H1 (cell line): ENCODE measurements at regions not wholly inside any gene's neighbourhood (a gene's known extent, or its start where the extent isn't known, plus 50 kb on each side); places are given as distances from the start of the nearest gene placed in this dataset.
"Not testable (repeated sequence)": the region's sequence is repeated elsewhere in the genome, so short reads cannot be mapped to it uniquely, and the experiment has no call there.

Source experiments
- CTCF ChIA-PET: fragments of 300-600 bp; sonication (Branson Sonifier 250); formaldehyde crosslinking; loops from one replicate; lab custom pipeline; 2021; ENCODE audit not compliant: partially characterized antibody; lab: Charles Lee
- POLR2A ChIA-PET: fragments of 300-600 bp; sonication (Branson Sonifier 250); formaldehyde crosslinking; loops from one replicate; lab custom pipeline; 2021; ENCODE audit warnings: inconsistent platforms; ENCODE audit not compliant: partially characterized antibody; lab: Charles Lee
- DNase-seq, 2 experiments: peaks; one replicate each; pipeline versions ENCODE4 v3.0.0 to v3.0.0-alpha.2; 2010 to 2022; ENCODE audit warnings: low spot score in 2 of 2, low read depth in 1 of 2, mixed read lengths in 1 of 2
- FAIRE-seq: peaks from 2 replicates; lab custom pipeline; 2011; peaks lifted over from hg19 to GRCh38; lab: Jason Lieb, UNC
- H2AFZ ChIP-seq: 2 replicates; pipeline ENCODE4 v1.8.1; 2012; ENCODE audit warnings: low read length, inconsistent platforms
- H2AK5ac ChIP-seq: 2 replicates; pipeline ENCODE4 v1.6.1; 2013; ENCODE audit warnings: low read depth, low read length
- H2BK120ac ChIP-seq: replicated peaks from 2 replicates; pipeline ENCODE3; 2013; ENCODE audit warnings: low read depth, low read length, inconsistent platforms
- H2BK12ac ChIP-seq: 2 replicates; pipeline ENCODE4 v1.6.1; 2013; ENCODE audit warnings: low read depth, low read length
- H2BK15ac ChIP-seq: 2 replicates; pipeline ENCODE4 v1.6.1; 2013; ENCODE audit warnings: low read length
- H2BK20ac ChIP-seq: 2 replicates; pipeline ENCODE4 v1.6.1; 2013; ENCODE audit warnings: low read length
- H2BK5ac ChIP-seq: 2 replicates; pipeline ENCODE4 v1.6.1; 2013; ENCODE audit warnings: low read depth, low read length
- H3K14ac ChIP-seq: 2 replicates; pipeline ENCODE4 v1.6.1; 2013; ENCODE audit warnings: inconsistent platforms; ENCODE audit not compliant: insufficient read length
- H3K18ac ChIP-seq: 2 replicates; pipeline ENCODE4 v1.6.1; 2013; ENCODE audit warnings: low read length; ENCODE audit errors: extremely low read depth
- H3K23ac ChIP-seq: 2 replicates; pipeline ENCODE4 v1.6.1; 2013; ENCODE audit warnings: inconsistent platforms; ENCODE audit not compliant: insufficient read length
- H3K23me2 ChIP-seq: 2 replicates; pipeline ENCODE4 v1.6.1; 2013; ENCODE audit warnings: low read depth, low read length
- H3K27ac ChIP-seq: 2 replicates; pipeline ENCODE4 v1.6.1; 2011; ENCODE audit warnings: low read depth, low read length, inconsistent platforms
- H3K27me3 ChIP-seq, 4 experiments: replicated peaks in 1 of 4; 1 replicate in 1 of 4; 2 replicates in 3 of 4; pipeline versions ENCODE4 v1.6.1 to v1.8.1; 2011 to 2013; ENCODE audit warnings: low read length in 3 of 4, mild to moderate bottlenecking in 3 of 4, inconsistent platforms in 2 of 4, mixed read lengths in 2 of 4, moderate library complexity in 1 of 4; ENCODE audit not compliant: control insufficient read depth in 3 of 4, insufficient read depth in 3 of 4; ENCODE audit errors: extremely low read depth in 1 of 4
- H3K36me3 ChIP-seq, 4 experiments: 2 replicates each; pipeline versions ENCODE4 v1.6.1 to v1.8.1; 2011 to 2013; ENCODE audit warnings: mild to moderate bottlenecking in 4 of 4, low read length in 3 of 4, moderate library complexity in 2 of 4, control low read depth in 1 of 4, inconsistent platforms in 1 of 4; ENCODE audit not compliant: insufficient read depth in 4 of 4, control insufficient read depth in 2 of 4
- H3K4ac ChIP-seq: replicated peaks from 2 replicates; pipeline ENCODE3; 2013; ENCODE audit warnings: low read length, low read depth, mixed read lengths, inconsistent platforms; ENCODE audit not compliant: insufficient read length
- H3K4me1 ChIP-seq, 4 experiments: replicated peaks in 1 of 4; 1 replicate in 1 of 4; 2 replicates in 3 of 4; pipeline versions ENCODE4 v1.6.1 to v1.8.1; 2011 to 2013; ENCODE audit warnings: low read length in 3 of 4, inconsistent platforms in 2 of 4, mixed read lengths in 1 of 4; ENCODE audit not compliant: insufficient read depth in 4 of 4, control insufficient read depth in 3 of 4
- H3K4me2 ChIP-seq, 2 experiments: 2 replicates each; pipeline versions ENCODE4 v1.6.1 to v1.8.1; 2011 to 2013; ENCODE audit warnings: low read depth in 2 of 2, low read length in 2 of 2, control low read depth in 1 of 2, inconsistent platforms in 1 of 2, mild to moderate bottlenecking in 1 of 2; ENCODE audit not compliant: insufficient read depth in 1 of 2
- H3K4me3 ChIP-seq, 4 experiments: fragments of 200-600, 300-600 bp in 1 of 4; sonication (generic), shearing (Covaris generic), sonication (Bioruptor Twin) in 1 of 4; 2 replicates each; pipeline versions ENCODE4 v1.5.1 to v1.8.1; 2011 to 2016; ENCODE audit warnings: low read length in 4 of 4, low read depth in 3 of 4, control low read depth in 2 of 4, inconsistent platforms in 2 of 4, mild to moderate bottlenecking in 2 of 4, mixed read lengths in 1 of 4, moderate library complexity in 1 of 4; ENCODE audit not compliant: insufficient read depth in 2 of 4; ENCODE audit errors: extremely low read depth in 1 of 4
- H3K56ac ChIP-seq: replicated peaks from 2 replicates; pipeline ENCODE3; 2013; ENCODE audit warnings: low read depth, mild to moderate bottlenecking, mixed read lengths, low read length, inconsistent platforms; ENCODE audit not compliant: insufficient read length
- H3K79me1 ChIP-seq: 2 replicates; pipeline ENCODE4 v1.6.1; 2013; ENCODE audit warnings: low read depth, low read length, control low read depth
- H3K79me2 ChIP-seq, 2 experiments: 2 replicates each; pipeline versions ENCODE4 v1.6.1 to v1.8.1; 2012 to 2013; ENCODE audit warnings: low read length in 2 of 2, mild to moderate bottlenecking in 2 of 2, inconsistent platforms in 1 of 2; ENCODE audit not compliant: insufficient read depth in 2 of 2, control insufficient read depth in 1 of 2
- H3K9ac ChIP-seq, 4 experiments: replicated peaks in 1 of 4; 1 replicate in 1 of 4; 2 replicates in 3 of 4; pipeline versions ENCODE4 v1.6.1 to v1.8.1; 2011 to 2013; ENCODE audit warnings: low read depth in 3 of 4, low read length in 3 of 4, control low read depth in 2 of 4, mild to moderate bottlenecking in 2 of 4, moderate library complexity in 2 of 4, inconsistent platforms in 1 of 4; ENCODE audit errors: extremely low read depth in 1 of 4
- H3K9me3 ChIP-seq, 2 experiments: 2 replicates each; pipeline versions ENCODE4 v1.6.1 to v1.8.1; 2012 to 2013; ENCODE audit warnings: mild to moderate bottlenecking in 2 of 2, moderate library complexity in 2 of 2, control low read depth in 1 of 2, inconsistent platforms in 1 of 2, low read depth in 1 of 2, low read length in 1 of 2, mixed read lengths in 1 of 2; ENCODE audit not compliant: insufficient read depth in 2 of 2
- H4K20me1 ChIP-seq, 2 experiments: replicated peaks in 1 of 2; 2 replicates each; pipeline versions ENCODE3 to v1.8.1; 2011 to 2013; ENCODE audit warnings: inconsistent platforms in 2 of 2, low read length in 2 of 2, mild to moderate bottlenecking in 1 of 2; ENCODE audit not compliant: insufficient read depth in 2 of 2, control insufficient read depth in 1 of 2
- H4K5ac ChIP-seq: 2 replicates; pipeline ENCODE4 v1.6.1; 2013; ENCODE audit warnings: low read length, low read depth, mixed read lengths, inconsistent platforms; ENCODE audit not compliant: insufficient read length
- H4K8ac ChIP-seq: 2 replicates; pipeline ENCODE4 v1.8.0; 2013; ENCODE audit warnings: mild to moderate bottlenecking, moderate library complexity, low read length, inconsistent platforms; ENCODE audit not compliant: insufficient read depth; ENCODE audit errors: extremely low read depth
- H4K91ac ChIP-seq: replicated peaks from 2 replicates; pipeline ENCODE3; 2013; ENCODE audit warnings: low read length, mixed read lengths, inconsistent platforms; ENCODE audit not compliant: insufficient read length
- WGBS, 2 experiments: shearing (Covaris generic) in 1 of 2; methylation state at CpG; one replicate each; pipeline versions ENCODE4 v1.1.6 to v1.1.7; 2013 to 2015; ENCODE audit warnings: low lambda C conversion rate in 2 of 2, mixed read lengths in 2 of 2, inconsistent platforms in 1 of 2, low coverage in 1 of 2, missing lambda C conversion rate in 1 of 2; ENCODE audit not compliant: insufficient replicate concordance in 2 of 2, insufficient coverage in 1 of 2, insufficient read length in 1 of 2; ENCODE audit errors: extremely low coverage in 1 of 2, missing lambda C conversion rate in 1 of 2; 5-methylcytosine and 5-hydroxymethylcytosine counted together

DNA sequence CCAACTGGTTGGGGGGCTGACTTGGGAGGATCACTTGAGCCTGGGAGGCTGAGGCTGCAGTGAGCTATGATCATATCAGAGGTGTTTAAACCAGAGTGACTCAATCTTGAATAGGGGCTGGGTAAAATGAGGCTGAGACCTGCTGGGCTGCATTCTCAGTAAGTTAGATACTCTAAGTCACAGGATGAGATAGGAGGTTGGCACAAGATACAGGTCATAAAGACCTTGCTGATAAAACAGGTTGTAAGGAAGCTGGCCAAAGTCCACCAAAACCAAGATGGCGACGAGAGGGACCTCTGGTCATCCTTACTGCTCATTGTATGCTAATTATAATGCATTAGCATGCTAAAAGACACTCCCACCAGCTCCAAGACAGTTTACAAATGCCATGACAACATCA, 71.1 kb upstream of the BNIP2 start:
- H3K4me3 ChIP-seq, H2BK120ac ChIP-seq, H3K9ac ChIP-seq, H3K79me2 ChIP-seq, H3K14ac ChIP-seq, FAIRE-seq, H2BK5ac ChIP-seq, H2BK20ac ChIP-seq, H3K4me1 ChIP-seq, H3K23me2 ChIP-seq, H3K4me2 ChIP-seq, H3K36me3 ChIP-seq, H3K56ac ChIP-seq, H3K79me1 ChIP-seq, H3K27ac ChIP-seq, H3K23ac ChIP-seq, H4K5ac ChIP-seq, H3K18ac ChIP-seq, H4K91ac ChIP-seq, H2AK5ac ChIP-seq, DNase-seq, H2BK12ac ChIP-seq, H4K20me1 ChIP-seq, H2BK15ac ChIP-seq, H4K8ac ChIP-seq, POLR2A ChIA-PET, H3K9me3 ChIP-seq, H3K4ac ChIP-seq, H2AFZ ChIP-seq, H3K27me3 ChIP-seq: not testable (repeated sequence)
- CTCF ChIA-PET, result interaction anchor here (0.6 to 1.2 kb wide), 6 partner anchors 9 to 566 kb away, joined by 3 to 4 read pairs (median 3); no protein-coding TSS in a partner anchor
- 84% methylated on average over 2 of the region's 2 CpGs; no CpG with 5 or more reads in 1 of the 2 experiments for WGBS, 2 experiments
